Amygdala (tissue), 56 donors: ENCODE measurements at regions not wholly inside any gene's neighbourhood (a gene's known extent, or its start where the extent isn't known, plus 50 kb on each side); places are given as distances from the start of the nearest gene placed in this dataset.

Source experiments
- DNase-seq, 56 donors: peaks; one replicate each; lab custom pipeline; 2025; lab: John Stamatoyannopoulos, UW

GRCh38 chr2:118363604-118364003, 275.3 kb downstream of the INSIG2 start:
- DNase-seq = no peak

DNA sequence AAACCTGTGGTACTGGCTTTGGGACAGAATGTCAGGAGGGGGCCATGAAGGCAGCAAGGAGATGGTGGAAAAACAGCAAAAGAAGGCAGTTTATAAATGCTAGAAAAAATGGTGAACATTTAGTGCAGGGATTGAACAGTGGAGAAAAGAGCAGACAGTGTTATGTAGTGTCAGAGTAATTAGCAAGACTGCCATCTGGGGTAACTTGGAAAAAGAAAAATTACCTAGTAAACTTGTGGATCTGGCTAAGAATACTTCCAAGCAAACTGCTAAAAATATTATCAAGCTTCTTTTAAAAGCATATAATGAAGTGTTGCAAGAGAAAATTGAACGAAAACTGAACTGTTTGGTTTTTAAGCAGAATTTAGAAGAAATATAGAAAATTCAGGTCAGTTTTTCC, 267.8 kb downstream of the INSIG2 start:
- no peak for DNase-seq

GRCh38 chr2:118351796-118352195, 263.5 kb downstream of the INSIG2 start:
- no peak for DNase-seq

GRCh38 chr2:118350621-118351020, 262.4 kb downstream of the INSIG2 start:
- no peak for DNase-seq

GRCh38 chr2:118349365-118349764, 261.1 kb downstream of the INSIG2 start:
- DNase-seq = no peak

- no peak for DNase-seq
Measured at GRCh38 chr2:118348380-118349034, 260.2 kb downstream of the INSIG2 start.

DNA sequence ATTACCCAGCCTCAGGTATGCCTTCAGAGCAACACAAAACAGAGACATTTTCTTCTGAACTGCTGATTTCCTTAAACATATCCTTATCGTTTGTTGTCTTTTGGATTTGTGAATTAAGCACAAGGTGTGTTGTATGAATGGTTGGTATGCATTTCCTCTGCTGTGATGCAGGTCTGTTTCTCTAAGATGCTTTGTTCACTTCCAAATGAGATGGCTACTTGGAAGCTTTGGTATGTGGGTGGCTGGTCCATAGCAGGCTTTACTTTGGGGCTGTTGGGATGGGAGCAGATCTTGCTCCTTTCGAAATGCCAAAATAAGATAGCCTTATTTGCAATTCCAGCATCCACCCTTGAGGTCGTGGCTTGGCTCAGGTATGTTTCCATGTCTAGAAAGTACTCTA, 257.2 kb downstream of the INSIG2 start:
- DNase-seq = no peak

DNA sequence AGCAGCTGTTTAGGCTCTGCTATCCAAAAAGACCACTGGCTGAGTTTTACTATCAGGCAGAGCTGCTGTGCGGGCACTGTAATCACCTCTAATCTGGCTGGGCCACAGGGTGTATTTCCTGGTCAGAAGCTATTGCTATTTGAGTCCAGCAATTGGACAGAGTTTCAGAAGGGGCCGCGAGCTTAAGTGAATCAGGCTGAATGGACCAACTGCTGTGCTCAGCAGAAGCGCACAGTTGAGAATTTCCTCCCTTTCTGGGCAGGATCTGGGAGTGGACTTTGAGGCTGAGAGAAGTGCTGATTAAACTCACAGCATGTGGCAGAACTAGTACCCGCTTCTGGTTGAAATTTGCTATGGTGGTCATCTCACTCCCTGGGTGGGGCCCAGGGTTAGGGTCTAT, 251.8 kb downstream of the INSIG2 start:
- DNase-seq = no peak

DNA sequence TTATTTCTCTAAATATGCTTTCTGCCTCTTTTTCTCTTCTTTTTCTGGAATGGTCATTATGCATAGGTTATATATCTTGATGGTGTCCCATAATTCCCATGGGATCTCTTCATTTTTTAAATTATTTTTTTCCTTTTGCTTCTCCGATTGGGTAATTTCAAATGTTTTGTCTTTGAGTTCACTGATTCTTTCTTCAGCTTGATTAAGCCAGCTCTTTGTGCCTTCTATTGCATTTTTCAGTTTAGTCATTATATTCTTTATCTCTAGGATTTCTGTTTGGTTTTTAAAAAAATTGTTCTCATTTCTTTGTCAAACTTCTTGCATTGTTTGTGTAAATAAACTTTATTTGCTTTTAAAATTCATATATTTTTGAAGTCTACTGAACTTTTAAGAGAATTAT, 251.1 kb downstream of the INSIG2 start:
- DNase-seq = no peak

DNA sequence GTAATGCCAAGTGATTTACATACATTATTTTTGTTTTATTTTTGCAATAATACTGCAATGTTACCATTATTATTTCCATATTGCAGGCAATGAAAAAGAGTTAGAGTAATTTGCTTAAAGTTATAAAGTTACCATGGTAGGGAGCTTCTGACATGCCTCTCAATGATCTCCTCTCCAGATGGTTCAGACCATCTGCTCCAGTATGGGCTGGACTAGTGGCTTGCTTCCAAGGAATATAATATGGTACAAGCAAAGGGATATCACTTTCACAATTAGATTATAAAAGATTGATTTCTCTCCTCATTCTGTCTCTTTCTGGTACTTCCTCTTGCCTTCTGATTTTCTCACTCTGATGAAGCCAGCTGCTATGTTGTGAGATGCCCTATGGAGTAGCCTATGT, 245.4 kb downstream of the INSIG2 start:
- peak in 2 of 56 donors; percentile 3 to 10 for DNase-seq

GRCh38 chr2:118325321-118325955, 237.2 kb downstream of the INSIG2 start:
- no peak for DNase-seq

DNA sequence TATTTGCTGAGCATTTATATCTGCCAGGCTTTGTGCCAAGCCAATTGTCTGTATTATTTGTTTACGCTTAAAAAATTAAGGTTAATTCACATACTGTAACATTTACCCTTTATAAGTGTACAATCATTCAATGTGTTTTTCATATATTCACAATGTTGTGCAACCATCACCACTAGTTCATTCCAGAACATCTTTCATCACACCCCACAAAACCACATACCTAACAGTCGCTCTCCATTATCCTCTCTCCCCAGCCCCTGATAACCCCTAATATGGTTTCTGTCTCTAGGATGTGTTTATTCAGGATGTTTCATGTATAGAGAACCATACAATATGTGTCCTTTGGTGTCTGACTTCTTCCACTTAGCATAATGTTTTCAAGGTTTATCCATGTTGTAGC, 234.1 kb downstream of the INSIG2 start:
- DNase-seq = no peak

- no peak for DNase-seq
Measured at GRCh38 chr2:118321432-118322105, 233.3 kb downstream of the INSIG2 start.

DNA sequence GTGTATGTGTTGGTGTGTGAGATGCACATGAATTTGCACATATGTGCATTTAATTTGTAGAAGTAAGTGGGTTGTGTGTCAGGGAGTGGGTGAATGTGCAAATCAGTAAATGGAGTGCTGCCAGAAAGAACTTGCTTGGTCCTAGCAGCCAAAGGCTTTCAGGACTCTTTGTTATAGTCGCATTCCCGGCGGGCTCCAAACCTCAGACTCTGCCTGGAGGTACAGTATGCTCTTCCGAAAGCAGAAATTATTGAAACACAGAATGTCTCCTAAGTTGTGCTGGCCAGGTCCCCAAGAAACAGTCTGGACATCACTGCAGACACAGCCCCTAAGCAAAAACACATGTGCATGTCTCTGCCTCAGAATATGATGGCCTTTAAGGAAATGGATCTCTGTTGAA, 232.4 kb downstream of the INSIG2 start:
- DNase-seq = no peak

DNA sequence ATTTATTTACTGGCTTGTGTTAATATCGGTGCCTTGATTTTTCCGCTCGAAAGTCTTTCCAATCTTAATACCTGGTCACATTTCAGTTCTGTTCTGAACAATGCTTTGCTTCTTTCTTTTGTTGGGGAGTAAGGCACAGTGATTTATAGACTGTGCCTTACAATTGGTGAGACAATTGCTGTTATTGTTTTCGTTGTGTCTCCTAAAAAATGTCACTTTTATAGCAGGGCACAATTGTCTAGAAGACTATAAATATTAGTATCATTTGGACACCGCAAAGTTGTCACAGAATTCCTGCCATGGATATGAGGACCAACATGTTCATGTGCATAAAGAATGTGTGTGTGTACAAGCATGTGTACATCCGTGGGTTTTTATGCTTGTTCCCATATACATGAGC, 231.9 kb downstream of the INSIG2 start:
- DNase-seq = no peak

DNA sequence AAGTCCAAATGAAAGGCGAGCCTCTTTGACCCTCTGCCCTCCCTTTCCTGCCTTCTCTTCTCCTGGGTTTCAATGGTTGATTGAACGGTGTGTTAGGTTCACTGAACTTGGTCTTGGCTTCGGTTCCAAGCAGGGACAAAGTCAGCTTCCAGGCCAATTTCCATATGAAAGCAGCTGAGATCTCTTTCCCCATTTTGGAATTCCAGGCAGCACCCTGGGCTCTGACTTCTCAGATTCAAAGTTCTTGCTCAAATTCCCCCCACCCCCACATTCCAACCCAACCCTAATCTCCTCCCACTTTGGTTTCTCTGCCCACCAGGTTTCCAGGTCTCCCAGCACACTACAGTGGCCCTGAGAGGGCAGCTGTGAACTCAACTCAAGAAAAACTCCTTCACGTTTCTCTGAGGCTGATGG, 231.0 kb downstream of the INSIG2 start:
- no peak for DNase-seq

DNA sequence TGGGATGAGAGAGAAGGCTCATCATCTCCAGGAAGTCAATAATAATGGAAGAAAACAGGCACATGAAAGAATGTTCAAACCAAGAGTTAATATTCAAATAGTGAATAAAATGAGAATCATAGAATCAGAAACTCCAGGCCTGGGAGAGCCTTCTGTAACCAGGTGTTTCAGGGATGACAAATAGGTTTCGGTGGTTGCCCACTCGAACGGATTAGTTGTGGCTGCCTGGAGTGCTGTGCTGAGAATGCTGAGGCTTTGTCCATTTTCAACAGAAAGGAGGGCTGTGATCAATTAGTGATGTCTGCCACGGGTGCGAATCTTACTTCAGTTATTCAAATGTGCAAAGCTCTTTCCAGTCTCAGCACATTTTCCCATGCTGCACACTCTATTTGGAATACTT, 227.3 kb downstream of the INSIG2 start:
- DNase-seq = no peak

DNA sequence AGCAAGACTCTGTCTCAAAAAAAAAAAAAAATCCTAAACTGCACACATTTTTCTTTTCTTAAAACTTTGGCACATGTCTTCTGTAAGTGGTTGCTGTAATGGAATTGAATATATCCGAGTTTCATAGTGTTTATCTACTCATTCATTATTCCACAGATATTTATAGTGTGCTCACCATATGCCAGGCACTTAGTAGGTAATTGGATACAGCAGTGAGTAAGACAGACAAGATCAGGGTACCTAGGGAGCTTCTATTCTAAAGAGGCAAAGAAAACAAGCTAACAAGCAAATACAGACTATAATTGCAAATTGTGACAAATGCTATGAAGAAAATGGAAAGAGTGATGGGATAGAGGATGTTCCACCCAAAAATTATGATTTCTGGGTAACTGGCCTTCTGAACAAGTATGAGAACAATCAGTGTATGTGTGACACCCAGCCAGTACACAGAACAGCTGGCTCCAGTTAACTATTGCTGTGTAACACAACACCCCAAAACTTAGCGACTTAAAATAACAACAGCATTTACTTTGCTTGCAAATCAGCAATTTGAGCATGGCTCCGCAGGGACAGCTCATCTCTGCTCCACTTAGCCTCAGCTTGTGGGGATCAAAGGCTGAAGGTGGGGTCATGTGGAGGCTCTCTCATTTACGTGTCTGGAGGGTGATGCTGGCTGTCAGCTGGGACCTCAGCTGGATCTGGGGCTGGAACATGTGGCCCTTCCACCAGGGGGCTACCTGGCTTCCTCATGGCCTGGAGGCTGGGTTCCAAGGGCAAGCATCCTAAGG, 224.9 kb downstream of the INSIG2 start:
- no peak for DNase-seq

DNA sequence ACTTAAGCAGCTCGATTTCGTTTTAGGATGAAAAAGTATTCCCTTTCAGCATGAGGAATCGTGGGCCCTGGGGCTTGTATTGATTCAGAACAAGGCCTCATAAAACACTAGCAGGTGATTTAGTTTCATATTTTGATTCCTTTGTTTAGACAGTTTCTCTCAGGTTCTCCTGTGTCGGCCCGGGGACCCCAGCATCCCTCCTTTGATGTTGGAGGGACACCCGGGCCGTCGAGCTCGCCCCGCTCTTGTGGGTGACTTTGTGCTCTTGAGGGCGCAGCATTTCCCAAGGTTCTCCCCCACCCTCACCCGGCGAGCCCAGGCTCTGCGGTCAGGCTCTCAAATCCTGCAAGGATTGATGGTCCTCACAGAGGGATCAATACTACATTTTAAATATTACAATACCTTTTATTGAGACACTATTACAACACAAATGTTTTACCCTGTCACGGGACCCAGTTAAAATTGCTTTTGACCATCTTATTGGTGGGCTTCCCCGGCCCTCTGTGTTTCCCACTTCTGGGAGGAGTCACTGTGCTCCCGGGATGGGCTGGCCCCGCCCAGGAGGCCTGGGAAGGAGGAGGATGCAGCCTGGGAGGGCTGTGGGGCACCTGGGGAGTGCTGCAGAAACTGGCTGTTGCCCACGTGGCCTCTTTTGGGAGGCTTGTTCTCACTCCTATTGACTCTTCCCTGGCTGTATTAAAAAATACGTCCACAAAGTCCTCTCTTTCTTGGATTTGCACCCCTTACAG, 222.6 kb downstream of the INSIG2 start:
- DNase-seq = peak in 3 of 56 donors; percentile 6 to 29 (median 6)

DNA sequence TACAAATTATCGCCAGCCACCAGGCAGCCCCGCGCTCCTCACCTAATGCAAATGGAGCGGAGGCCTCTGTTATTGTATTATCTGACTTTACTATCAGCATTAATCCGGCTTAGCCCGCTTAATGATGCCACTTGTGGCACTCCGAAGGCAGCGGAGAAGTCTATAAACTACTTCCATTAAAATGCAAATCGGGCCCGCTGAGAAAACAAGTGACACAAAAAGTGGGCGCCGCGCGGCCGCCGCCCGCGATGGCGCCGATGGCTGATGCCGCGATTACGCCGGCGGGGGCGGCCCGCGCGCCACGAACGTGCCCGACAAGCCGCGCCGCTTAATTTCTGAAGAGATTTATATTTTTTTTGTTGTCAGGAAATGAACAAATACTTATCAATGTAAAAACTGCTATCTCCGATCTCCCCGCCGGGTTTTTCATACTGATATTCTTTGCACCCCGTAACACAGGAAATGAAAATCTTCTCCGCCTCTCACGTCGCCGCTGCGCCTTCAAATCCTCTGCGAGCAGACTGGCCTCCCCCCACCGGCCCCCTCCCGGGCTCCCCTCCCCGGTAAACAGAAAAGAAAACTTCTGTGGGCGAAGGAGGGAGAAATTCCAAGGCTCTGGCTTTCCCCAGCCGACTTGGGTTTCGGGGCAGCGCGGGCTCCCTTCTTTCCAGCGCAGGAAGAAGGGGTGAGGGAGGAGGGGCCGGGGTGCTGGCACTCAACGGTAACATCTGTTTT, 221.8 kb downstream of the INSIG2 start:
- peak in 43 of 56 donors; percentile 5 to 76 (median 43) for DNase-seq
